ENCODE measurements at regions not wholly inside any gene's neighbourhood (a gene's known extent, or its start where the extent isn't known, plus 50 kb on each side); places are given as distances from the start of the nearest gene placed in this dataset.

DNA sequence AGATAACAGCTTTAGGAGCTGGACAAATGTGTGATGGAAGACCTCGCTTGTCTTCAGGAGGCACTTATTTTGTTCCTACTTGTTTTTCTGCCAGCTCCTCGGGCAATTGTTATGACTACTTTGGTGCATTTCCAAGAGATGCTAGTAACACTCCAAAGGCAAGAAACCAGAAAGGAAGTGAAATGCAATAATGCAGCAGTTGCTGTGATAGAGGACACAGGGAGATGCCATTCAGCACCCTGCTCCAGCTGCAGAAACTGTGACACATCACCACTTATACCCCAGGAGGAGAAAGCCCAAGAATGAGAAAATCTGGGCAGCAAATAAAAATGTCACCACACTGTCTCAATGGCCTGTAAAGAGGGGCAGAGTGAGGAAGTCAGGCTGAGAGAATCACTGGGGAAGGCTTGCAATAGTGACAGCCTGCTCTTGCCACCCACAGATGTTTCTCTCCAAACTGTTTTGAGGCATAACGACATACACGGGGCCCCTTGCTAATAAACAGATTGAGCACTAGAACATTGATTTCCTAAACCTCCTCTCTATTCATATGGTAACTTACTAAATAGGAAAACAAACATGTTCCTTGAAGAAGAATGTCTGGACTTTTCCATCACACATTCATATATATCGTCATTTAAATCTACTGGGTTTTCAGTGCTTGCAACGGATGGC lies 195.5 kb upstream of the PRNP start:
- TF ChIP-seq, protein P1, sequence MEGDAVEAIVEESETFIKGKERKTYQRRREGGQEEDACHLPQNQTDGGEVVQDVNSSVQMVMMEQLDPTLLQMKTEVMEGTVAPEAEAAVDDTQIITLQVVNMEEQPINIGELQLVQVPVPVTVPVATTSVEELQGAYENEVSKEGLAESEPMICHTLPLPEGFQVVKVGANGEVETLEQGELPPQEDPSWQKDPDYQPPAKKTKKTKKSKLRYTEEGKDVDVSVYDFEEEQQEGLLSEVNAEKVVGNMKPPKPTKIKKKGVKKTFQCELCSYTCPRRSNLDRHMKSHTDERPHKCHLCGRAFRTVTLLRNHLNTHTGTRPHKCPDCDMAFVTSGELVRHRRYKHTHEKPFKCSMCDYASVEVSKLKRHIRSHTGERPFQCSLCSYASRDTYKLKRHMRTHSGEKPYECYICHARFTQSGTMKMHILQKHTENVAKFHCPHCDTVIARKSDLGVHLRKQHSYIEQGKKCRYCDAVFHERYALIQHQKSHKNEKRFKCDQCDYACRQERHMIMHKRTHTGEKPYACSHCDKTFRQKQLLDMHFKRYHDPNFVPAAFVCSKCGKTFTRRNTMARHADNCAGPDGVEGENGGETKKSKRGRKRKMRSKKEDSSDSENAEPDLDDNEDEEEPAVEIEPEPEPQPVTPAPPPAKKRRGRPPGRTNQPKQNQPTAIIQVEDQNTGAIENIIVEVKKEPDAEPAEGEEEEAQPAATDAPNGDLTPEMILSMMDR (IDR thresholded peaks at IDR 0.05): no peak
- no peak for TF ChIP-seq POLR2A (IDR thresholded peaks at IDR 0.05)
